AG09309 (cell line): ENCODE measurements at regions not wholly inside any gene's neighbourhood (a gene's known extent, or its start where the extent isn't known, plus 50 kb on each side); places are given as distances from the start of the nearest gene placed in this dataset.

Experiments used
- DNase-seq: peaks from one replicate; pipeline ENCODE4 v3.0.0-alpha.2; 2010; ENCODE audit warnings: low read depth
- H3K4me3 ChIP-seq: 2 replicates; pipeline ENCODE4 v1.5.1; 2011; ENCODE audit warnings: mild to moderate bottlenecking, low read depth, low read length, moderate library complexity; ENCODE audit not compliant: control insufficient read depth
- CTCF ChIP-seq: IDR thresholded peaks from 2 replicates; pipeline ENCODE4 v1.5.1; 2011; ENCODE audit warnings: mild to moderate bottlenecking, low read depth, low read length, inconsistent platforms; ENCODE audit not compliant: insufficient read depth, control insufficient read depth; ENCODE audit errors: missing control alignments

GRCh38 chr15:31151301-31152233, 50.0 kb upstream of the TRPM1 start:
- TF ChIP-seq CTCF, result no peak
- H3K4me3 ChIP-seq, result no peak overlapping the region
- no peak for DNase-seq

- TF ChIP-seq CTCF, result no peak
- no peak overlapping the region for H3K4me3 ChIP-seq
- DNase-seq, result no peak
These were observed 52.0 kb upstream of the TRPM1 start for GRCh38 chr15:31153531-31153930.

GRCh38 chr15:31155151-31155550, 53.6 kb upstream of the TRPM1 start:
- DNase-seq, result no peak
- TF ChIP-seq CTCF, result no peak
- no peak overlapping the region for H3K4me3 ChIP-seq

- H3K4me3 ChIP-seq, result no peak overlapping the region
- no peak for TF ChIP-seq CTCF
- DNase-seq, result no peak
These were observed 54.7 kb upstream of the TRPM1 start for GRCh38 chr15:31156226-31156625.

GRCh38 chr15:31156808-31157207, 55.3 kb upstream of the TRPM1 start:
- no peak for DNase-seq
- no peak for TF ChIP-seq CTCF
- no peak overlapping the region for H3K4me3 ChIP-seq

- DNase-seq, result no peak
- TF ChIP-seq CTCF, result no peak
- no peak overlapping the region for H3K4me3 ChIP-seq
These were observed 56.1 kb upstream of the TRPM1 start for GRCh38 chr15:31157644-31158069.
